ENCODE measurements at regions not wholly inside any gene's neighbourhood (a gene's known extent, or its start where the extent isn't known, plus 50 kb on each side); places are given as distances from the start of the nearest gene placed in this dataset.

- CTCF ChIA-PET: no interaction called here
- no peak for DNase-seq (ENCODE audit: extremely low spot score)
- POLR2A ChIA-PET: no interaction called here
- TF ChIP-seq L3MBTL2 (conservative IDR thresholded peaks at IDR 0.05): no peak
- no peak for TF ChIP-seq LEF1 (IDR thresholded peaks at IDR 0.05; ENCODE audit: borderline replicate concordance)
- no peak for TF ChIP-seq ARNT (IDR thresholded peaks at IDR 0.05)
- TF ChIP-seq SP1 (IDR thresholded peaks at IDR 0.05): no peak
- no peak for TF ChIP-seq NFRKB (IDR thresholded peaks at IDR 0.05)
- no peak for TF ChIP-seq PKNOX1 (IDR thresholded peaks at IDR 0.05)
- no peak for TF ChIP-seq FOXK2 (IDR thresholded peaks at IDR 0.05)
- no peak for TF ChIP-seq BHLHE40 (IDR thresholded peaks at IDR 0.05; ENCODE audit: borderline replicate concordance)
- TF ChIP-seq HDGF (IDR thresholded peaks at IDR 0.05; ENCODE audit: borderline replicate concordance): no peak
- no peak for TF ChIP-seq FOXA1 (IDR thresholded peaks at IDR 0.05)
- no peak for TF ChIP-seq SUZ12 (IDR thresholded peaks at IDR 0.05)
- no peak for TF ChIP-seq ZNF384 (IDR thresholded peaks at IDR 0.05)
- no peak for TF ChIP-seq TARDBP (IDR thresholded peaks at IDR 0.05)
- no peak for TF ChIP-seq FOXM1 (IDR thresholded peaks at IDR 0.05; ENCODE audit: borderline replicate concordance)
- TF ChIP-seq CTBP1 (IDR thresholded peaks at IDR 0.05; ENCODE audit: borderline replicate concordance): no peak
- TF ChIP-seq ELF4 (IDR thresholded peaks at IDR 0.05): no peak
These were observed 672.2 kb downstream of the CPS1 start for GRCh38 chr2:211228559-211228958.

- ChIA-PET CTCF (no interaction called here), POLR2A (no interaction called here)
- DNase-seq (ENCODE audit: extremely low spot score): no peak
- TF ChIP-seq L3MBTL2 (conservative IDR thresholded peaks at IDR 0.05) (no peak), FOXM1 (IDR thresholded peaks at IDR 0.05; ENCODE audit: borderline replicate concordance) (no peak), ZNF384 (IDR thresholded peaks at IDR 0.05) (no peak), ELF4 (IDR thresholded peaks at IDR 0.05) (no peak), BHLHE40 (IDR thresholded peaks at IDR 0.05; ENCODE audit: borderline replicate concordance) (no peak), NFRKB (IDR thresholded peaks at IDR 0.05) (no peak), HDGF (IDR thresholded peaks at IDR 0.05; ENCODE audit: borderline replicate concordance) (no peak), LEF1 (IDR thresholded peaks at IDR 0.05; ENCODE audit: borderline replicate concordance) (no peak), SP1 (IDR thresholded peaks at IDR 0.05) (no peak), SUZ12 (IDR thresholded peaks at IDR 0.05) (no peak), PKNOX1 (IDR thresholded peaks at IDR 0.05) (no peak), CTBP1 (IDR thresholded peaks at IDR 0.05; ENCODE audit: borderline replicate concordance) (no peak)
These were observed 681.3 kb downstream of the CPS1 start for GRCh38 chr2:211237586-211238275.

GRCh38 chr2:211241891-211242290 is 685.5 kb downstream of the CPS1 start:
- DNase-seq (ENCODE audit: extremely low spot score): no peak
- POLR2A ChIA-PET: no interaction called here
- TF ChIP-seq TARDBP (IDR thresholded peaks at IDR 0.05): no peak
- CTCF ChIA-PET: no interaction called here

GRCh38 chr2:211247751-211248150 is 691.4 kb downstream of the CPS1 start:
- DNase-seq (ENCODE audit: extremely low spot score): no peak
- POLR2A ChIA-PET: no interaction called here
- TF ChIP-seq HDGF (IDR thresholded peaks at IDR 0.05; ENCODE audit: borderline replicate concordance) (no peak), SUZ12 (IDR thresholded peaks at IDR 0.05) (no peak)
- CTCF ChIA-PET: no interaction called here

GRCh38 chr2:211248841-211249240 is 692.4 kb downstream of the CPS1 start:
- ChIA-PET CTCF (no interaction called here), POLR2A (no interaction called here)
- TF ChIP-seq SP1 (IDR thresholded peaks at IDR 0.05) (no peak), ARNT (IDR thresholded peaks at IDR 0.05) (no peak), HDGF (IDR thresholded peaks at IDR 0.05; ENCODE audit: borderline replicate concordance) (no peak), FOXK2 (IDR thresholded peaks at IDR 0.05) (no peak), L3MBTL2 (conservative IDR thresholded peaks at IDR 0.05) (no peak), NFRKB (IDR thresholded peaks at IDR 0.05) (no peak), FOXM1 (IDR thresholded peaks at IDR 0.05; ENCODE audit: borderline replicate concordance) (no peak), CTBP1 (IDR thresholded peaks at IDR 0.05; ENCODE audit: borderline replicate concordance) (no peak), ELF4 (IDR thresholded peaks at IDR 0.05) (no peak), BHLHE40 (IDR thresholded peaks at IDR 0.05; ENCODE audit: borderline replicate concordance) (no peak), PKNOX1 (IDR thresholded peaks at IDR 0.05) (no peak), ZNF384 (IDR thresholded peaks at IDR 0.05) (no peak), SUZ12 (IDR thresholded peaks at IDR 0.05) (no peak), FOXA1 (IDR thresholded peaks at IDR 0.05) (no peak), LEF1 (IDR thresholded peaks at IDR 0.05; ENCODE audit: borderline replicate concordance) (no peak), TARDBP (IDR thresholded peaks at IDR 0.05) (no peak)
- DNase-seq (ENCODE audit: extremely low spot score): no peak

GRCh38 chr2:211251016-211251415 is 694.6 kb downstream of the CPS1 start:
- ChIA-PET POLR2A (no interaction called here), CTCF (no interaction called here)
- TF ChIP-seq LEF1 (IDR thresholded peaks at IDR 0.05; ENCODE audit: borderline replicate concordance) (no peak), FOXM1 (IDR thresholded peaks at IDR 0.05; ENCODE audit: borderline replicate concordance) (no peak), NFRKB (IDR thresholded peaks at IDR 0.05) (no peak), ELF4 (IDR thresholded peaks at IDR 0.05) (no peak), ARNT (IDR thresholded peaks at IDR 0.05) (no peak), FOXA1 (IDR thresholded peaks at IDR 0.05) (no peak), PKNOX1 (IDR thresholded peaks at IDR 0.05) (no peak), SP1 (IDR thresholded peaks at IDR 0.05) (no peak), L3MBTL2 (conservative IDR thresholded peaks at IDR 0.05) (no peak), HDGF (IDR thresholded peaks at IDR 0.05; ENCODE audit: borderline replicate concordance) (no peak), FOXK2 (IDR thresholded peaks at IDR 0.05) (no peak), TARDBP (IDR thresholded peaks at IDR 0.05) (no peak), SUZ12 (IDR thresholded peaks at IDR 0.05) (no peak), CTBP1 (IDR thresholded peaks at IDR 0.05; ENCODE audit: borderline replicate concordance) (no peak)
- no peak for DNase-seq (ENCODE audit: extremely low spot score)
